HG02840 (cell line): ENCODE measurements at regions not wholly inside any gene's neighbourhood (a gene's known extent, or its start where the extent isn't known, plus 50 kb on each side); places are given as distances from the start of the nearest gene placed in this dataset.

Experiments used
- ATAC-seq: cut with Tn5 transposase; IDR thresholded peaks from one replicate; pipeline ENCODE4 v1.9.1; 2021; ENCODE audit warnings: mild to moderate bottlenecking, moderate library complexity, moderate number of reproducible peaks; ENCODE audit not compliant: unreplicated experiment, low FRiP score

GRCh38 chr13:34421858-34422475 lies 520.1 kb upstream of the NBEA start:
- no peak for ATAC-seq

GRCh38 chr13:34422956-34423355 lies 519.1 kb upstream of the NBEA start:
- ATAC-seq: no peak

- no peak for ATAC-seq
Observed at GRCh38 chr13:34425327-34425949, 516.6 kb upstream of the NBEA start.

DNA sequence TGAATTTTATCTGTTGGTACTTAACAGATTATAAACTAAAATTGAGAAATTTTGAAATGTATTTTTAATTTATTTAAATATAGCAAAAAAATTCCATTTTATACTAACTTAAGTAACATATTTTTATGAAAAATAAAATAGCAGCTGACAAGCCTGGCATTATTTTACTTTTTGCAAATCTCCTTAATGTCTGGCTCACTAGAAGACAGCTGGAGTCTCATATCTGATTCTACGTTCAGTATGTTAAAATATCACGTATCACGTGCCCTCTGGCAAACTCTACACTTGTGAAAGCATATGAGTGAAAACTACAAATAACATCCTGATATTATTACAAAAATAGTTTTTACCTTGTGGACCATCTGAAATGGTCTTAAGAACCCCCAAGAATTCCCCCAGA lies 513.2 kb upstream of the NBEA start:
- ATAC-seq: no peak

DNA sequence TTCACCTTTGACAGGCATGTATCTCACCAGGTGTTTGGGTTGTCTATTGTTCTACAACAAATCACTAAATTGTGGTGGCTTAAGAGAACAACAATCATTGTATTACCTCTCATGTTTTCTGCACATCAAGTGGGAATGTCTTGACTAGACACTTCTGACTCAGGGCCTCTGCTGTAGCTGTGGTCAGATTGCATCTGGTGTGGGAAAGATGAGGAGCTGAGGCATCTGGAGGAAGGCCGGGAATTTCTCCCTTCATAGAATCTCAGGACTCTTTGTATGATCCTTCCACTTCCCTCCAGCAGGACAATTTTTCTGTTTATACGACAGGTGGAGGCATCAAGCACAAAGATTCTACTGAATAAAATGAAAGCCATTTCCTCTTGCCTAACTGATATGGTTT lies 511.8 kb upstream of the NBEA start:
- no peak for ATAC-seq

DNA sequence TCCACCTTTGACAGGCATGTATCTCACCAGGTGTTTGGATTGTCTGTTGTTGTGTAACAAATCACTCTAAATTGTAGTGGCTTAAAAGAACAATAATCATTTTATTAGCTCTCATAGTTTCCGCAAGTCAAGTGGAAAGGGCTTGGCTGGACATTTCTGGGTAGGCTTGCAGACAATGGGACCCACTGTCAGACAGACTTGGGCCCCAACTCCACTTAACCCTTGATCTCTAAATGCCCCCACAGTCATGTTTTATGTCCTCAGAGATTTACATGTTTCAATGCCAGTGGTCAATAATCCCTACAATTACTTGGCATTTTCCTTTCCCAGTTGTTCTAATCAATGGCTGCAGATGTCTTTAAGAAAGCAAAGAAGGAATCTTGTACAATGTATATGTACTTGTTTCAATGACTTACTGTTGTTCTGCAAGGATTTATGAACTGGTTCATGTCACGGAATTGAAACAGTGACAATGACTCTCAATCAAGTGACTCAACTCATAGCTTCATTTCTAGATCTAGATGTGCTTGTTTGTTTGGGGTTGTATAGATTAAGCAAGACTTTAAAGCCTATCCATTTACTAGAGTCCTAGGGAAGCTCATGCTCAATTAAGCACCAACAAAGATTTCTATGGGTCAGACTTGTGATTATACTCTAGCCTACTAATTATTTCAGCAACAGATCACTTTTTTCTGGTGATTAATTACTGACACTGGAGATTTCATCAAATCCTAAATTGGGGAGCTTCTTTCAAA lies 510.1 kb upstream of the NBEA start:
- ATAC-seq: no peak

DNA sequence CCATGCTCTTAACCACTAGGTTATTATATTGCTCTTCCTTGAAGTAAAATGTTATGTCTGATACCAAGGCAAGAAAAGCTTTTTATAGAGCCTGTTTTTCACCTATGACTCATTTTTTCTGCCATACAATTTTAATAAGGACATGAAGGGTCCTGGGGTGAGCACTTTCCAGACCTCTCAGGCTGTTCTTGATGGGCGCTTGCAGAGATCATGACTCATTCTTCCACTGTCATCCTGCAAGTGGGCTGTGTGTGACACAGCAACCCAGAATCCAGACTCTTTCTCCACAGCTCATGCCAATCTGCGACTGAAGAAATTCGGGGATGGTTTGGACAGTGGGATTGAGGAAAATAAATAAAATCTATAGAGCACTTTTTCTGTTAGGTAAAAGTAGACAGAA lies 506.7 kb upstream of the NBEA start:
- ATAC-seq: no peak

- no peak for ATAC-seq
Observed at GRCh38 chr13:34437873-34438272, 504.2 kb upstream of the NBEA start.

- ATAC-seq: no peak
Observed at GRCh38 chr13:34452831-34453230, 489.2 kb upstream of the NBEA start.

GRCh38 chr13:34458756-34459715 lies 483.0 kb upstream of the NBEA start:
- ATAC-seq: no peak

DNA sequence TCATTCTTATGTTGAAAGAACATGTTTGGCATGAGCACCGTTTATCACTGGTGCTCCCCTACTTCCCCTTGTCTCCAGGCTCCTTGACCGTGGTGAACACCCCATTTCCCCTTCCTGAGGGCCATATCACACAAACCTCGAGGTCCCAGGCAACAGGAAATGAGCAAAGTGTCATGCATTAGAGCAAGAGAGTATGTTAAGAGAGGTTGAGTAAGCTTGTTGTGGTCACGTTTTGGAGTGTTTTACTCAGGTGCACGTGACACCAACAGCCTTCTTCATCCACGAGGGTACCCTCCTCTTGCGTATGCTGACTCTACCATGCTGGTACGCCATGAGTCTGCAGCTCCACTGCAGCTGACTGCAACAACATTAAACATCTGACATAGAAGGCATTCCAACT lies 482.2 kb upstream of the NBEA start:
- no peak for ATAC-seq

GRCh38 chr13:34462843-34463242 lies 479.2 kb upstream of the NBEA start:
- no peak for ATAC-seq

GRCh38 chr13:34464011-34464410 lies 478.1 kb upstream of the NBEA start:
- no peak for ATAC-seq

GRCh38 chr13:34465423-34465922 lies 476.6 kb upstream of the NBEA start:
- ATAC-seq: no peak

GRCh38 chr13:34466301-34466700 lies 475.8 kb upstream of the NBEA start:
- ATAC-seq: no peak

- ATAC-seq: no peak
Observed at GRCh38 chr13:34467450-34468083, 474.5 kb upstream of the NBEA start.

- no peak for ATAC-seq
Observed at GRCh38 chr13:34469196-34469986, 472.7 kb upstream of the NBEA start.

- ATAC-seq: no peak
Observed at GRCh38 chr13:34474187-34474868, 467.7 kb upstream of the NBEA start.

GRCh38 chr13:34478376-34478775 lies 463.7 kb upstream of the NBEA start:
- ATAC-seq: no peak
